ENCODE measurements at regions not wholly inside any gene's neighbourhood (a gene's known extent, or its start where the extent isn't known, plus 50 kb on each side); places are given as distances from the start of the nearest gene placed in this dataset.

DNA sequence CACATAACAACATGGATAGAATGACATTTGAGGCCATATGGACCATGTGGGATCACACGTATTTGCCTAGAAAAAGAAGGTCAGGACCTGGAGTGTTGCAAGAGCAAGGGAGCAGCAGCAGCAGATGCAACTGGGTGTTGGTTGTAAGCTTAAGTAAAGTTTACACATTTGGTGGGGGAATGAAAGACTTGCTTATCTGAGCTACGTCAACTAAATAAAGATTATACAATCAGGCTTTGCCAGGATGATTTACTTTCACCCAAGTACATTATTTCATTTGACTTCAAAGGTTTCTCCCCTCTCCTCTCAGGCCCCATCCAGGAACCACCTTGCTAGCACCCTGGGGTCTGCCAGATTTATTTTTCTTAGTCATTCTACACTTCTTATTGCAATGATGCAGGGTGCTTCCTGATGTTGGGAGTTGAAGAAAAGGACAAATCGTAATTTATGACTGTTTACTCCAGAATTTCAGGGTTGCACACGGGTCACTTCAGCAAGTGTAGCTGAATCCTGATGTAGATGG, 591.9 kb upstream of the IGFBP3 start:
- no peak for DNase-seq

DNA sequence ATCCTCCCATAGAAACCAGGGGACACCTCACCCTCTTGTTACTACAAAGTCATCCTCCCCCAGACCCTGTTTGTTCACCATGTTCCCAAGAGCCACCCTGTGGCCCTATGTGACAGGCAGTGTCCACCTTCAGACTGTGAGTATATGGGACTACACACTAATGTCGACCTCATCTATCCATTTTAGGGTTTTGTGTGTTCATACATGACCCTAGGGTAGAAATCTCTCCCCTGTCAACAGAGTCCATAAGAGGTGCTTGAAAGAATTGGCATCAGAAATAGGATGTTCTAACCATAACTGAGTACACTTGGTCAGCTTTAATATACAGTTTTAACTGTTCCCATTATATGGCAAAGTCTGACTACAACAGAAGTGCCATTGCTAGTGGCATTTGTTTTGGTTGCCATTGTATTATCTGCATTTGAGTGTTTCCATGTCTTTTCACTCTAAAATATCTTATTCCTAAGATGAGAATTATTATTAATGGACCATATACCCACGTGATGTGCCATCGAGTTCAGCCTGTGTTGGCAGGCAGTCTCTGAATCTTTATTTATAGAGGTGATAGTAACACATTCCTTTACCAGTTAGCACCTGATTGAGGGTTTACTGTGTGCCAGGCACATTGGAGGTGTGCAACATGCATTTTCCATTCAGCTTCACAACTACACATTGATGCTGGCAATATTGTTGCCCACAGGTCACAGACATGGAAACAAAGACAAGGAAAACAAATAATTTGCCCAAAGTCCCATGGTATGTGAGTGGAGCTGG, 590.6 kb upstream of the IGFBP3 start:
- DNase-seq = no peak

- DNase-seq = no peak
These were observed 587.5 kb upstream of the IGFBP3 start for GRCh38 chr7:46508583-46508982.

DNA sequence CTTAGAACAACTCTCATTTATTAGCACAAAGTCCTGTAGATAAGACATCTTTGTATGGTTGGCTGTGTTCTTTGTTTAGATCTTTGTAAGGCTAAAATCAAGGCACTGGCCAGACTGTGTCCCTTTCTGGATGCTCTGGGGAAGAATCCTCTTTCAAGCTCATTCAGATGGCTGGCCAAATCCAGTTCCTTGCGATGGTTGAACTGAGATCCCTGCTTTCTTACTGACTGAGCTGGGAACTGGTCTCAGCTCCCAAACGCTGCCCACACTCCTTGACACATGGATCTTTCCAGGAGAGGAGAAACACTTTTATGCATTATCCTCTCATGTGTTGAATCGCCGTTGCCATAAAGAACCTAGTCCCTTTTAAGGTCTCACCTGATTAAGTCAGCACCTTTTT, 586.5 kb upstream of the IGFBP3 start:
- DNase-seq = no peak

DNA sequence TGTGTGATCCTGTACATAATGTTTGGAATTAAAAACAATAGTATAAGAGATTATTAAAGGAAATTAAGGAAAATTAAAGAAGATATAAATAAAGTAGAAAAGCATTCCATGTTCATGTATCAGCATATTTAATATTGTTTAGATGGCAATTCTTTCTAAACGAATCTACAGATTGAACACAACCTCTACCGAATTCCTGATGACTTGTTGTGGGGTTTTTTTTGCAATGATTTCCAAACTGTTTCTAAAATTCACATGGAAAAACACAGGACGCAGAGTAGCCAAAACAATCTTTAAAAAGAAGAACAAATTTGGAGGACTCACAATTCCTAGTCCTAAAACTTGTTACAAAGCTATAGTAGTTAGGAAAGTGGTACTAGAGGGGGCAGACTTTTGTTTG, 573.4 kb upstream of the IGFBP3 start:
- DNase-seq = no peak

DNA sequence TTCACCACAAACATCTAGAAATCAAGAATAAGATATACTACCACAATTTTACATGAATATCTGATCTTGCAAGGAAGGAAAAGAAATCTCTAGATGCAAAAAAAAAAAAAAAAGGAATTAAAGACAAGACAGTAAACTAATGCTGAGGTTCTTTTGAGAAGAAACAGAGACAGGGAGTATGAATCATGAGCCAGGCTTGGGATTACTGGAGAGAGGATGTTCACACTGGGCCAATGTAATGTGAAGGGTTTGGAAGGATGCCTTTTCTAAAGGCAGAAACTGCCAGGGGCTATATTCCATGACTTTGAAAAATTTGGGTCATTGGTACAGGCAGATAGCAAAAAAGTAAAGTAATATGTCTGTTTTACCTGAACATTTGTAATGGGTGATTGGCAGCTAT, 573.0 kb upstream of the IGFBP3 start:
- DNase-seq = no peak

DNA sequence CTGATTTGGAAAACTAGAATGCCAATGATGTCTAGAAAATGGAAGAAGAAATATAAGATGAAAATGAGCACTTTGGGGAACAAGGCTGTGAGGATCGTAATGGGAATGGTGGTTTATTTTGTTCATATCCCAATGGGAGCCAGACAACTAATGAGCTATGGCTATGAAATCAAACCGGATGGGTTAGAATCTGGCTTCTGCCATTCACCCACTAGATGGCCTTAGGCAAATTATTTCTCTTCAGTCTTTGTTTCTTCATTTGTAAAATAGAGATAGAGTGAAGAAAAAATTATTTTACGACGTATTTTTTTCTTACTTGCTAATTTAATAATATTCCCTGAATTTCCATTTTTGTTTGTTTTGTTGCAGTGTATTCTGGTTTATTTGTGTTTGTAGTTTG, 572.1 kb upstream of the IGFBP3 start:
- DNase-seq = no peak

GRCh38 chr7:46492466-46492865, 571.4 kb upstream of the IGFBP3 start:
- DNase-seq = no peak

- no peak for DNase-seq
These were observed 569.3 kb upstream of the IGFBP3 start for GRCh38 chr7:46490406-46490805.

- DNase-seq = no peak
These were observed 568.0 kb upstream of the IGFBP3 start for GRCh38 chr7:46489106-46489505.

GRCh38 chr7:46488607-46489006, 567.5 kb upstream of the IGFBP3 start:
- no peak for DNase-seq

DNA sequence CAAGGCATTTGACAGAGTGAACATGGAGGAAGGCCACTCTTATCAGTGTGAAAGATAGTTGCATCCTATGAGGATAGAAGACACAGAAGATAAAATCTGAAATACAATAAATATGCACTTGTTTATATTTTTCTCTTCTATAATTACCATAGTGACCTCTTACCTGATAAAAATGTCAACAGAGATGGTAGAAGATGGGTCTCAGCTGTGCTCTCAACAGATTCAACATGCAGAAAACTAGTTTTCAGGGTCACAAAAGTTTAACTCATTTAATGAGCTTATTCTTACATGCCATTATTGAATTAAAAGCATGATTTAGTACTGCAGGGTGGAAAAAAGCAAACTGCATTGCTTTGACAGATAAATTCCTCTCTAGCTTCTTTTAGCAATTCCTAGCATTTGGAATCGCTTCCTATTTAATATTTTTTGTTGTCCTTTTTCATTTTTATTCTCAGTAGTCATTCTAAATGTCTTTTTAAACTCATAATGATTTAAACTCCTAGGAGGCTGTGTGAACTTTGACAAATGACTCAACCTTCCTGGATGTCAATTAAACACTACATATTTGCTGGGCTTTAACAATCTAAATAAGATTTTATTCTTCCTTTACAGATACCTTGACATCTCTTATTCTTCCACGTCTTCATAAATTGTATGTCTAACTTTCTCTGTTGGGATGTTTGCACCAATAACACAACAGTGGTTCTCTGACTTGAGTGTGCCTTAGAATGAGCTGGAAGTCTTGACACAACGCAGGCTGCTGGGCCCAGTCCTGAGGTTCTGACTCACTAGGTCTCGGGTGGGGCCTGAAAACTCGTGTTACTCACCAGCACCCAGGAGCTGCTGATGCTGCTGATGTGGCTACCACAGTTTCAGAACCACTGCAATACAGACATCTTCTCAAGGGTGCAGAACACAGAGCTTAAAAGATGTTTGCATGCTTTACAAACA, 565.5 kb upstream of the IGFBP3 start:
- no peak for DNase-seq

- no peak for DNase-seq
These were observed 564.5 kb upstream of the IGFBP3 start for GRCh38 chr7:46485481-46486065.

DNA sequence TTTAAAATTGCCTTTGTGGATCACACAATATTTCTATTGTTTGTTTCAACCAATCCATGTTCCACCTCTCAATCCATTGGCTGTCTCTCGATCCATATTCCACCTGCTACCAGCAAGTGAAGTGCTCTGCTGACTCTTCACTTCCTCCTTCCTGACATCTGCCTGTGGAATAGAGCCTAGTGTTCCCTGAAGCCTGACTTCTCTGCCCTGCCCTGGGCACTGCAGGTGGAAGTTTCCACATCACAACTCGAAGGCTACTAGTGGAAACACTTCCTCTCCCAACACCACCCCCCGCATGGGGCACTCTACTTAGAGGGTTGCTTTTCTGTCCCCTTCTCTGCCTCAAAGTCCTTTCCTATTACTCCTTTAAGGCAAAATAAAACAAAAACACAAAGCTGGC, 563.8 kb upstream of the IGFBP3 start:
- DNase-seq = no peak

DNA sequence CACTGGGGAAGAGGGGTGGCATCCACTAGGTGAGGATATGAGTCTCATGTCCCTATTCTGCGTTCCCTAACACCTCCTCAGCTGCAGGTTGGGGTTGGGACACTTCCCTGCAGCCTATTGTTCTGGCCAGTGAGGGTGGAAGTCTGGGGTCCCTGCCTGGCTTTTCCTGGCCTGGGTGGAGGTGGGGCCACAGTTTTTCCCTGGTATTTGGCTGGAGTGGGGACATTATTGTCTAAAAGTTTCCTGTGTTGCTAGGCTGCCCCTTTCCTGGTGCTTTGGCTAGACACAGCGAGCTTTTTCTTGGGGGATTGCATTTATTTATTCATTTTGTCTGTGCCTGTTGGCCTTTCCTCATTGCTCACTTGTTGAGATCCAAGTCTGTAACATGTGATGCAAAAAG, 559.5 kb upstream of the IGFBP3 start:
- DNase-seq = no peak

- DNase-seq = no peak
These were observed 558.6 kb upstream of the IGFBP3 start for GRCh38 chr7:46479680-46480079.

DNA sequence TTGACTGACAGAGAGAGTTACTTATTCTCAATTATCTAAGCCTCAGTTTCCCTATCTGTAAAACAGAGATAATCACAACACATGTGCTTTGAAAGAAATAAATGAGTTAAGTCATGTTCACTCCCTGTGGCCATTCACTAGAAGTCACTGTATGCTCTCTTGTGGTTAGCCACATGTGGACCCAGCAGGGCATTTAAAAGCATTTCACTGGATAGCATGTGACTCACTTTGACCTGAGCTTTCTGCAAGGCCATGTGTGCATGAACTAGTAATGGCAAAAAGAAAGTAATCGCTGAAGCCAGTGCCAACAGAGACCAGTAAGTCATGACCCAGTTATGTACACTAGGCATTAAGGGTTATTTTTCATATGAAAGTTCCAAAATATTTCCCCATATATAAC, 557.0 kb upstream of the IGFBP3 start:
- DNase-seq = no peak

- DNase-seq = no peak
These were observed 547.8 kb upstream of the IGFBP3 start for GRCh38 chr7:46468753-46469356.

- no peak for DNase-seq
These were observed 542.1 kb upstream of the IGFBP3 start for GRCh38 chr7:46463170-46463569.

DNA sequence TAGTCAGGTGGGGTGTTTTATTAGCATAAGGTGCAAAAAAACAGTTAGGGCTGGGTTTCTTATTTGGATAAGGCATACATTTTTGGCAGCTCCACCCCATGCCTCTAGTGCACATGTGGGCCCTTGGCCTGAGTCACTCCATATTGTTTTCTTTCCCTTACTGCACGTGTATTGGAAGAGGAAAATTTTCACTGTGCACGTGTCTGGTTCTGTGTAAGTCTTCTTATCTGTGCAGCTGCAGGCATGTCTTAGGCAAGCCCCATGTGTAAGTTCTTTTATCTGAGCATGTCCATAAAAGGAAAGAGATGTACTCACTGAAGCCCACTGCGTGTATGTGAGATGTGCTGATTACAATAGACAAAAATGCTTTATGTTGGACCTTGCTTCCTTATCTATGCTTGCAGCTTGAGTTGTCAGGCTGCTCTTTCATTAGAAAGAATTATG, 540.3 kb upstream of the IGFBP3 start:
- no peak for DNase-seq

DNA sequence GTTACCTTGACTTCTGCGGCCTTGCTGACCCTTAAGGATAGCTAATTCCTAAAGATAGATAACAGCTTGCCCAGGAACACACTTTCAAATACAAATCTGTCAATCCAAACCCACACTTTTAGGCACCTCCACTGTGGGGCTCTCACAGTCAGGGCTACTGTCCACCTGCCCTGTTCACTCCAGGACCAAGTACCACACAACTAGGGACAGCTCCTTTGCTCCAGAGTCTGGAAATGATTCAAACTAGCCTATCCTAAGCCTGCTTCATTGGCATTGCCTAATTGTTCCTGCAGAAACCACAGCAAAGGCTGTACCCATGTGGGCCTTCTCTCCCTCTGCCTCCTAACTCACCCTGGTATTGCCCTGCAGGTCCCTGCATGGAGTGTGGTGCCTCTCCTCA, 538.9 kb upstream of the IGFBP3 start:
- no peak for DNase-seq

DNA sequence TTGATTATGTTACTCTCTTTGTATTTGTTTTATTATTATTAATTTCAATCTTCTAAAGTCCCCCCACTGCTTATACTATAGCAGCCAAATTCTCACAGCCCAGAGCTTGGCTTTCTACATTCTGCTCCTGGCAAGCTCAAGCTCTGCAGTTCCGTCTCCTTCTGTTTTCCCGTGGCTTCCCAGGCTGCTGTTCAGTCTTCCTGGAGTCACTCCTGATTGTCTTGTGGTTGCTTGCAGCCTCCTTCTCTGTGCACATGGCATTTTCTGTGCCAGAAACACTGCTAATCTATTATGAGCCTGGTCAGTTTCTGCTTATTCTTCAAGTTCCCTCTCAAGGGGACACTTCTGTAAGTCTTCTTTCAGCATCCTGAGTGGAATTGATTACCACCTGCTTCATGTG, 533.7 kb upstream of the IGFBP3 start:
- DNase-seq = no peak
